Stimulated activated CD8-positive, alpha-beta memory T cell treated with anti-CD3 and anti-CD28 coated beads, Interleukin-12 subunit alpha, Interleukin-12 subunit beta, amount 100 ng/mL, for 1 hour (primary cell): ENCODE measurements at regions not wholly inside any gene's neighbourhood (a gene's known extent, or its start where the extent isn't known, plus 50 kb on each side); places are given as distances from the start of the nearest gene placed in this dataset.

Source experiments
- DNase-seq: peaks from one replicate; pipeline ENCODE4 v3.0.0-alpha.2; 2020; ENCODE audit warnings: low read depth

- no peak for DNase-seq
These were observed 53.1 kb upstream of the CACNA1E start for GRCh38 chr1:181430015-181430885.
